Nephron (organoid): ENCODE measurements at regions not wholly inside any gene's neighbourhood (a gene's known extent, or its start where the extent isn't known, plus 50 kb on each side); places are given as distances from the start of the nearest gene placed in this dataset.

Experiments used
- H3K27ac Mint-ChIP-seq, 3 experiments: 2 replicates each; pipeline ENCODE4 v1.8.0; 2020; ENCODE audit warnings: mixed read lengths in 3 of 3, mild to moderate bottlenecking in 2 of 3, moderate library complexity in 1 of 3
- H3K27me3 Mint-ChIP-seq: 2 replicates; pipeline ENCODE4 v1.8.0; 2021; ENCODE audit warnings: low read depth, mild to moderate bottlenecking, moderate library complexity, mixed read lengths
- H3K36me3 Mint-ChIP-seq: 2 replicates; pipeline ENCODE4 v1.8.0; 2020; ENCODE audit warnings: low read depth, mixed read lengths
- H3K4me1 Mint-ChIP-seq: 2 replicates; pipeline ENCODE4 v1.8.0; 2020; ENCODE audit warnings: mixed read lengths
- H3K4me3 Mint-ChIP-seq, 3 experiments: 2 replicates each; pipeline ENCODE4 v1.8.0; 2020; ENCODE audit warnings: mild to moderate bottlenecking in 3 of 3, mixed read lengths in 3 of 3, moderate library complexity in 2 of 3
- H3K9me3 Mint-ChIP-seq: 2 replicates; pipeline ENCODE4 v1.8.0; 2020; ENCODE audit warnings: mixed read lengths
- CTCF ChIP-seq, 3 experiments: fragments of 200-600 bp; sonication (generic); IDR thresholded peaks; one replicate each; pipeline ENCODE4 v1.5.0; 2021; ENCODE audit warnings: antibody characterized with exemption in 3 of 3; ENCODE audit not compliant: unreplicated experiment in 3 of 3

- Mint-ChIP-seq H3K4me3 (no peak overlapping the region), H3K4me1 (no peaks in the 10 kb centered on the region), H3K27me3 (no peaks in the 10 kb centered on the region), H3K27ac (no peak overlapping the region), H3K9me3 (peaks cover 9% of the 10 kb centered on the region), H3K36me3 (no peaks in the 10 kb centered on the region)
- no peak for TF ChIP-seq CTCF (IDR thresholded peaks at IDR 0.05; ENCODE audit: unreplicated experiment in 3 of 3)
Measured at GRCh38 chr4:62161446-62161845, 961.3 kb downstream of the ADGRL3 start.

DNA sequence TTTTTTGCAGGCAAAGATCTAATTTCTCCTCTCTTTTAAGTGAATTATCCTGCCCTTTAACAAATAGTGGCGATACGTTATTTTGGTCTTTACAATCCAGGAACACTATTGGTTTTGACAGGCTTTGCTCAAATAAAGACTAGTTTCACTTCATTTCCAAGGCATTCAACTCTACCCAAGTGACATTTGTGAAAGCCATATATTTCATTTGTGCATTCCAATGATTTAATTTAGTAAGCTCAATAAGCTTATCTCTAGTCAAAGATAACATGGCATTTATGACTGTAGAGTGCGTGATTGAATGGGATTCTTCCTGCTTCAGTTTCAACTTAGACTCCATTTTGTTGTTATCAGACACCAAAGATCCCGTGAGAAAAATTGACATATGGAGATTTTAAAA, 959.8 kb downstream of the ADGRL3 start:
- Mint-ChIP-seq H3K4me3 (no peak overlapping the region), H3K27ac (no peak overlapping the region), H3K27me3 (no peaks in the 10 kb centered on the region), H3K36me3 (no peaks in the 10 kb centered on the region), H3K9me3 (peaks cover 8% of the 10 kb centered on the region), H3K4me1 (no peaks in the 10 kb centered on the region)
- TF ChIP-seq CTCF (IDR thresholded peaks at IDR 0.05; ENCODE audit: unreplicated experiment in 3 of 3): no peak

- H3K36me3 Mint-ChIP-seq: no peaks in the 10 kb centered on the region
- TF ChIP-seq CTCF (IDR thresholded peaks at IDR 0.05; ENCODE audit: unreplicated experiment in 3 of 3): no peak
- no peaks in the 10 kb centered on the region for H3K27me3 Mint-ChIP-seq
- no peak overlapping the region for H3K27ac Mint-ChIP-seq
- H3K4me3 Mint-ChIP-seq: no peak overlapping the region
- H3K4me1 Mint-ChIP-seq: no peaks in the 10 kb centered on the region
- H3K9me3 Mint-ChIP-seq: peaks cover 12% of the 10 kb centered on the region
Measured at GRCh38 chr4:62159306-62159705, 959.2 kb downstream of the ADGRL3 start.

DNA sequence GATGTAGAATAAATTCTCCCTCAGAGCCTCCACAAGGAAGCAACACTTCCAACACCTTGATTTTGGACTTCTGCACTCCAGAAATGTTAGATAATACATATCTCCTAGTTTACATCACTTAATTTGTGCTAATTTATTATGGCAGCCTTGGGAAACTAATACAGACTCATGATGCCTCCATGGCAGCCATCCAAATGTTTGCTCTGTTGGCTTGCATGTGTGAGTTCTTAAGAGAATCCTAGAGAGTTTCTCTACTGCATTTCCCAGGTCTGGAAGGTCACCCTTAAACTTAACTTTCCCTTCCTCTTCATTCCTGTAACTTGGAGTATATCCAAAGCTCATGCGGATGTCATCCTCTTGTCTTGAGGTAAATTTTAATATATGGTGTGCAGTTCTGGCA, 956.1 kb downstream of the ADGRL3 start:
- no peak for TF ChIP-seq CTCF (IDR thresholded peaks at IDR 0.05; ENCODE audit: unreplicated experiment in 3 of 3)
- Mint-ChIP-seq H3K4me3 (no peak overlapping the region), H3K4me1 (no peaks in the 10 kb centered on the region), H3K27ac (no peak overlapping the region), H3K36me3 (no peaks in the 10 kb centered on the region), H3K9me3 (peaks cover 15% of the 10 kb centered on the region), H3K27me3 (no peaks in the 10 kb centered on the region)

DNA sequence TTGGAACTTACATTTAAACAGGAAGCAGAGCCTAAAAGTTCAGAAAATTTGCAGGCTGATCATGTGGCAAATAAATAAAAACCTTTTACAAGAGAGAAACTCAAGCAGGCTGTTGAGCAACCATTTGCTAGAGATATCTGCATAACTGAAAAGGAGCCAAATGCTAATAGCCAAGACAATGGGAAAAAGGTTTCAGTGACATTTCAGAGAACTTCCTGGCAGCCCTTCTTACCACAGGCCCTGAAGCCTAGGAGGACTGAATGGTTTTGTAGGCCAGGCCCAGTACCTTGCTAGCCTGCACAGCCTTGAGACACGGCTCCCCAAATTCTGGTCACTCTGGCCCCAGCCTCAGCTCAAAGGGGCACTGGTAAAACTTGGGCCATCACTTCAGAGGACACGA, 945.1 kb downstream of the ADGRL3 start:
- no peaks in the 10 kb centered on the region for H3K36me3 Mint-ChIP-seq
- H3K4me3 Mint-ChIP-seq: no peak overlapping the region
- H3K9me3 Mint-ChIP-seq: peaks cover 8% of the 10 kb centered on the region
- H3K27ac Mint-ChIP-seq: no peak overlapping the region
- no peak for TF ChIP-seq CTCF (IDR thresholded peaks at IDR 0.05; ENCODE audit: unreplicated experiment in 3 of 3)
- H3K4me1 Mint-ChIP-seq: no peaks in the 10 kb centered on the region
- H3K27me3 Mint-ChIP-seq: no peaks in the 10 kb centered on the region

DNA sequence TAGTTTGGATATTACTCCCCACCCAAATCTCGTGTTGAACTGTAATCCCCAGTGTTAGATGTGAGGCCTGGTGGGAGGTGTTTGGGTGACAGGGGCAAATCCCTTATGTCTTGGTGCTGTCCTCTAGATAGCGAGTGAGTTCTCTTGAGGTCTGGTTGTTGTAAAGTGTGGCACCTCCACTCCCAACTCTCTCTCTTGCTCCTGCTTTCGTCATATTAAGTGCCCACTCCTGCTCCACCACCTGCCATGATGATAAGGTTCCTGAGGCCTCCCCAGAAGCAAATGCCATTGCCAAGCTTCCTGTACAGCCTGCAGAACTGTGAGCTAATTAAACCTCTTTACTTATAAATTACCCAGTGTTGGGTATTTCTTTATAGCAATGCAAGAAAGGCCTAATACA, 944.3 kb downstream of the ADGRL3 start:
- Mint-ChIP-seq H3K36me3 (no peaks in the 10 kb centered on the region), H3K27ac (no peak overlapping the region), H3K27me3 (no peaks in the 10 kb centered on the region), H3K4me1 (no peaks in the 10 kb centered on the region), H3K9me3 (peaks cover 7% of the 10 kb centered on the region), H3K4me3 (no peak overlapping the region)
- TF ChIP-seq CTCF (IDR thresholded peaks at IDR 0.05; ENCODE audit: unreplicated experiment in 3 of 3): no peak
